Ishikawa (cell line): ENCODE measurements at regions not wholly inside any gene's neighbourhood (a gene's known extent, or its start where the extent isn't known, plus 50 kb on each side); places are given as distances from the start of the nearest gene placed in this dataset.

Experiments
- EP300 ChIP-seq: IDR thresholded peaks from 2 replicates; pipeline ENCODE4 v1.6.1; 2012; ENCODE audit warnings: borderline replicate concordance
- FOXM1 ChIP-seq: IDR thresholded peaks from 2 replicates; pipeline ENCODE4 v1.6.1; 2012; ENCODE audit warnings: low read depth, borderline replicate concordance
- MAX ChIP-seq: IDR thresholded peaks from 2 replicates; pipeline ENCODE4 v1.6.1; 2012
- RAD21 ChIP-seq: IDR thresholded peaks from 2 replicates; pipeline ENCODE4 v1.6.1; 2012; ENCODE audit warnings: low read depth
- ZBTB7A ChIP-seq: IDR thresholded peaks from 2 replicates; pipeline ENCODE4 v1.6.1; 2012; ENCODE audit warnings: low read depth

GRCh38 chr1:198424441-198424840, 116.0 kb downstream of the ATP6V1G3 start:
- TF ChIP-seq FOXM1, result no peak
- no peak for TF ChIP-seq EP300
- TF ChIP-seq RAD21, result no peak
- no peak for TF ChIP-seq ZBTB7A
- no peak for TF ChIP-seq MAX
